NCI-H748 (cell line): ENCODE measurements at regions not wholly inside any gene's neighbourhood (a gene's known extent, or its start where the extent isn't known, plus 50 kb on each side); places are given as distances from the start of the nearest gene placed in this dataset.

Experiments
- DNase-seq: peaks from one replicate; lab custom pipeline; 2025; ENCODE audit not compliant: unreplicated experiment; lab: John Stamatoyannopoulos, UW

GRCh38 chr16:55214974-55215494 is 109.0 kb upstream of the IRX6 start:
- no peak for DNase-seq

- DNase-seq: no peak
These were observed 106.6 kb upstream of the IRX6 start for GRCh38 chr16:55217392-55217791.

- no peak for DNase-seq
These were observed 102.2 kb upstream of the IRX6 start for GRCh38 chr16:55221836-55222235.

- peak; percentile 14 for DNase-seq
These were observed 101.5 kb upstream of the IRX6 start for GRCh38 chr16:55222486-55222885.

GRCh38 chr16:55225972-55226542 is 97.9 kb upstream of the IRX6 start:
- no peak for DNase-seq

- DNase-seq: no peak
These were observed 91.2 kb upstream of the IRX6 start for GRCh38 chr16:55232822-55233221.

GRCh38 chr16:55233464-55233863 is 90.5 kb upstream of the IRX6 start:
- DNase-seq: no peak

GRCh38 chr16:55236655-55237054 is 87.3 kb upstream of the IRX6 start:
- DNase-seq: peak; percentile 33

GRCh38 chr16:55239723-55240122 is 84.3 kb upstream of the IRX6 start:
- DNase-seq: no peak

GRCh38 chr16:55240888-55241287 is 83.1 kb upstream of the IRX6 start:
- DNase-seq: peak; percentile 88

GRCh38 chr16:55242667-55243066 is 81.3 kb upstream of the IRX6 start:
- DNase-seq: peak; percentile 27

- no peak for DNase-seq
These were observed 75.9 kb upstream of the IRX6 start for GRCh38 chr16:55248058-55248457.

- DNase-seq: no peak
These were observed 75.5 kb upstream of the IRX6 start for GRCh38 chr16:55248494-55248893.

GRCh38 chr16:55249361-55249760 is 74.6 kb upstream of the IRX6 start:
- no peak for DNase-seq

GRCh38 chr16:55249936-55250335 is 74.1 kb upstream of the IRX6 start:
- no peak for DNase-seq

GRCh38 chr16:55250701-55251100 is 73.3 kb upstream of the IRX6 start:
- no peak for DNase-seq

GRCh38 chr16:55251151-55251550 is 72.9 kb upstream of the IRX6 start:
- no peak for DNase-seq

- no peak for DNase-seq
These were observed 71.4 kb upstream of the IRX6 start for GRCh38 chr16:55252577-55252976.

- DNase-seq: no peak
These were observed 70.0 kb upstream of the IRX6 start for GRCh38 chr16:55253987-55254386.

GRCh38 chr16:55255733-55256282 is 68.2 kb upstream of the IRX6 start:
- DNase-seq: no peak

- DNase-seq: no peak
These were observed 67.5 kb upstream of the IRX6 start for GRCh38 chr16:55256412-55257016.

GRCh38 chr16:55257966-55258613 is 65.9 kb upstream of the IRX6 start:
- DNase-seq: peak; percentile 41
